ENCODE measurements at regions not wholly inside any gene's neighbourhood (a gene's known extent, or its start where the extent isn't known, plus 50 kb on each side); places are given as distances from the start of the nearest gene placed in this dataset.
A peak's percentile ranks its signal among the peaks of the same experiment; 100 is the strongest.

DNA sequence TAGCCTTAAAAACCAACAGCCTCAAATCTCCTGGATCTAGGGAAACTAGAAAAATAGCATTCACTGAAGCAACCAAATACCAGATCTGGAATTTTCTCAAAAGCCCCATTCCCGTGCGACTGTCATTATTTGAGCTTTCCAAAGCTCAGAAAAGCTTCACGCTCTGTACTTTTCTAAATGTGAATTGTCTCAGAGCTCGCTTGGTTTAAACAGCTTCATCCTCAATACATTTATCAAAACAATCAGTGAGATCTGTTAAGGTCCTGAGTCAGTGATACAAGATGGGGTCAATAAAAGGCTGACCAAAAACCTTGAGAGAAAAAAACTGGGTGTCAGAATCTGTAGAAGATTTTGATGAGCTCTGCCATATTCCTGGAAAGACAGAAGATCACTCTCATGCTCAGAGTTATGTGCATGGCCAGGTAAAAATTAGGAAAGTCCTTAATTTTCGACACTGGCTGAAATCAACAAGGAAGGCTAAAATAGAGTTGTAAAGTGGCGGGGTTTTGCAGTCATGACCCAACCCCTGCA, 60.2 kb upstream of the VPREB1 start:
- TF ChIP-seq EZH2 (IDR thresholded peaks at IDR 0.05; ENCODE audit: low read depth, low read length, severe bottlenecking), result peak; percentile 53
- no peak for TF ChIP-seq GABPA (IDR thresholded peaks at IDR 0.05; ENCODE audit: borderline replicate concordance, insufficient read depth, low read length)
- TF ChIP-seq, protein P1, sequence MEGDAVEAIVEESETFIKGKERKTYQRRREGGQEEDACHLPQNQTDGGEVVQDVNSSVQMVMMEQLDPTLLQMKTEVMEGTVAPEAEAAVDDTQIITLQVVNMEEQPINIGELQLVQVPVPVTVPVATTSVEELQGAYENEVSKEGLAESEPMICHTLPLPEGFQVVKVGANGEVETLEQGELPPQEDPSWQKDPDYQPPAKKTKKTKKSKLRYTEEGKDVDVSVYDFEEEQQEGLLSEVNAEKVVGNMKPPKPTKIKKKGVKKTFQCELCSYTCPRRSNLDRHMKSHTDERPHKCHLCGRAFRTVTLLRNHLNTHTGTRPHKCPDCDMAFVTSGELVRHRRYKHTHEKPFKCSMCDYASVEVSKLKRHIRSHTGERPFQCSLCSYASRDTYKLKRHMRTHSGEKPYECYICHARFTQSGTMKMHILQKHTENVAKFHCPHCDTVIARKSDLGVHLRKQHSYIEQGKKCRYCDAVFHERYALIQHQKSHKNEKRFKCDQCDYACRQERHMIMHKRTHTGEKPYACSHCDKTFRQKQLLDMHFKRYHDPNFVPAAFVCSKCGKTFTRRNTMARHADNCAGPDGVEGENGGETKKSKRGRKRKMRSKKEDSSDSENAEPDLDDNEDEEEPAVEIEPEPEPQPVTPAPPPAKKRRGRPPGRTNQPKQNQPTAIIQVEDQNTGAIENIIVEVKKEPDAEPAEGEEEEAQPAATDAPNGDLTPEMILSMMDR (IDR thresholded peaks at IDR 0.05; ENCODE audit: control extremely low read depth in 1 of 3, insufficient read depth in 1 of 3, low read depth in 1 of 3, low read length in 3 of 3), result no peak
- no peak for TF ChIP-seq SIX5 (IDR thresholded peaks at IDR 0.05; ENCODE audit: low read depth, low read length)
- TF ChIP-seq RBBP5 (IDR thresholded peaks at IDR 0.05; ENCODE audit: borderline replicate concordance, low read depth, low read length), result no peak
- TF ChIP-seq, protein P2, sequence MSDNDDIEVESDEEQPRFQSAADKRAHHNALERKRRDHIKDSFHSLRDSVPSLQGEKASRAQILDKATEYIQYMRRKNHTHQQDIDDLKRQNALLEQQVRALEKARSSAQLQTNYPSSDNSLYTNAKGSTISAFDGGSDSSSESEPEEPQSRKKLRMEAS (IDR thresholded peaks at IDR 0.05), result no peak
- TF ChIP-seq TAF1 (IDR thresholded peaks at IDR 0.05; ENCODE audit: low read depth, low read length), result no peak
- no peak for TF ChIP-seq POLR2AphosphoS5 (IDR thresholded peaks at IDR 0.05; ENCODE audit: low read depth, low read length)
